Immature natural killer cell (primary cell): ENCODE measurements at regions not wholly inside any gene's neighbourhood (a gene's known extent, or its start where the extent isn't known, plus 50 kb on each side); places are given as distances from the start of the nearest gene placed in this dataset.

Experiments
- DNase-seq, 3 donors: peaks; one replicate each; pipeline ENCODE4 v3.0.0; 2022; ENCODE audit warnings: mixed read lengths in 1 of 3
- H3K27ac Mint-ChIP-seq, 6 donors: one replicate each; pipeline ENCODE4 v1.8.0; 2020; ENCODE audit warnings: mixed read lengths in 6 of 6, mild to moderate bottlenecking in 5 of 6, inconsistent platforms in 4 of 6, moderate library complexity in 3 of 6
- H3K27me3 Mint-ChIP-seq, 3 donors: one replicate each; pipeline ENCODE4 v1.8.0; 2020 to 2021; ENCODE audit warnings: low read depth in 3 of 3, mild to moderate bottlenecking in 3 of 3, mixed read lengths in 3 of 3, moderate library complexity in 3 of 3, inconsistent platforms in 1 of 3
- H3K36me3 Mint-ChIP-seq, 3 donors: one replicate each; pipeline ENCODE4 v1.8.0; 2020; ENCODE audit warnings: mixed read lengths in 3 of 3, inconsistent platforms in 2 of 3, mild to moderate bottlenecking in 2 of 3
- H3K4me1 Mint-ChIP-seq, 2 donors: one replicate each; pipeline ENCODE4 v1.8.0; 2020; ENCODE audit warnings: inconsistent platforms in 2 of 2, mild to moderate bottlenecking in 2 of 2, mixed read lengths in 2 of 2, moderate library complexity in 1 of 2
- H3K4me3 Mint-ChIP-seq, 5 donors: one replicate each; pipeline ENCODE4 v1.8.0; 2020; ENCODE audit warnings: mild to moderate bottlenecking in 5 of 5, mixed read lengths in 5 of 5, inconsistent platforms in 3 of 5, moderate library complexity in 3 of 5
- H3K9me3 Mint-ChIP-seq, 6 donors: one replicate each; pipeline ENCODE4 v1.8.0; 2020; ENCODE audit warnings: mild to moderate bottlenecking in 6 of 6, mixed read lengths in 6 of 6, inconsistent platforms in 4 of 6, moderate library complexity in 3 of 6

GRCh38 chr5:74477761-74478160 is 162.8 kb downstream of the ENC1 start:
- Mint-ChIP-seq H3K4me3 (no peak overlapping the region), H3K27me3 (peaks cover 0 to 5% (median 0%) of the 10 kb centered on the region in 3 donors), H3K9me3 (no peaks in the 10 kb centered on the region), H3K4me1 (no peaks in the 10 kb centered on the region), H3K36me3 (no peaks in the 10 kb centered on the region), H3K27ac (no peak overlapping the region)
- DNase-seq: no peak

GRCh38 chr5:74476819-74477453 is 163.6 kb downstream of the ENC1 start:
- peaks cover 0 to 5% (median 0%) of the 10 kb centered on the region in 3 donors for H3K27me3 Mint-ChIP-seq
- no peaks in the 10 kb centered on the region for H3K9me3 Mint-ChIP-seq
- no peak for DNase-seq
- no peak overlapping the region for H3K27ac Mint-ChIP-seq
- H3K36me3 Mint-ChIP-seq: no peaks in the 10 kb centered on the region
- H3K4me3 Mint-ChIP-seq: no peak overlapping the region
- H3K4me1 Mint-ChIP-seq: no peaks in the 10 kb centered on the region

- Mint-ChIP-seq H3K36me3 (no peaks in the 10 kb centered on the region), H3K4me3 (no peak overlapping the region), H3K9me3 (no peaks in the 10 kb centered on the region), H3K27me3 (peaks cover 0 to 5% (median 0%) of the 10 kb centered on the region in 3 donors), H3K27ac (no peak overlapping the region), H3K4me1 (no peaks in the 10 kb centered on the region)
- no peak for DNase-seq
These were observed 164.3 kb downstream of the ENC1 start for GRCh38 chr5:74476046-74476818.

- Mint-ChIP-seq H3K4me3 (no peak overlapping the region), H3K27me3 (peaks cover 0 to 5% (median 2%) of the 10 kb centered on the region in 3 donors), H3K9me3 (no peaks in the 10 kb centered on the region), H3K4me1 (no peaks in the 10 kb centered on the region), H3K27ac (no peak overlapping the region), H3K36me3 (no peaks in the 10 kb centered on the region)
- DNase-seq: no peak
These were observed 168.7 kb downstream of the ENC1 start for GRCh38 chr5:74471875-74472274.

GRCh38 chr5:74469234-74469994 is 171.1 kb downstream of the ENC1 start:
- no peak overlapping the region for H3K27ac Mint-ChIP-seq
- H3K27me3 Mint-ChIP-seq: peaks cover 0 to 5% (median 2%) of the 10 kb centered on the region in 3 donors
- no peaks in the 10 kb centered on the region for H3K9me3 Mint-ChIP-seq
- no peaks in the 10 kb centered on the region for H3K36me3 Mint-ChIP-seq
- H3K4me1 Mint-ChIP-seq: no peaks in the 10 kb centered on the region
- no peak overlapping the region for H3K4me3 Mint-ChIP-seq
- no peak for DNase-seq

- no peaks in the 10 kb centered on the region for H3K9me3 Mint-ChIP-seq
- no peaks in the 10 kb centered on the region for H3K4me1 Mint-ChIP-seq
- peaks cover 0 to 5% (median 2%) of the 10 kb centered on the region in 3 donors for H3K27me3 Mint-ChIP-seq
- H3K36me3 Mint-ChIP-seq: no peaks in the 10 kb centered on the region
- no peak overlapping the region for H3K27ac Mint-ChIP-seq
- H3K4me3 Mint-ChIP-seq: no peak overlapping the region
- DNase-seq: no peak
These were observed 172.1 kb downstream of the ENC1 start for GRCh38 chr5:74468421-74468820.

GRCh38 chr5:74465724-74466123 is 174.8 kb downstream of the ENC1 start:
- peaks cover 0 to 11% (median 4%) of the 10 kb centered on the region in 3 donors for H3K27me3 Mint-ChIP-seq
- no peak for DNase-seq
- no peak overlapping the region for H3K27ac Mint-ChIP-seq
- no peaks in the 10 kb centered on the region for H3K9me3 Mint-ChIP-seq
- H3K36me3 Mint-ChIP-seq: no peaks in the 10 kb centered on the region
- no peak overlapping the region for H3K4me3 Mint-ChIP-seq
- no peaks in the 10 kb centered on the region for H3K4me1 Mint-ChIP-seq

- H3K4me3 Mint-ChIP-seq: no peak overlapping the region
- no peaks in the 10 kb centered on the region for H3K4me1 Mint-ChIP-seq
- H3K27ac Mint-ChIP-seq: no peak overlapping the region
- no peaks in the 10 kb centered on the region for H3K36me3 Mint-ChIP-seq
- no peaks in the 10 kb centered on the region for H3K9me3 Mint-ChIP-seq
- DNase-seq: no peak
- H3K27me3 Mint-ChIP-seq: peaks cover 0 to 11% (median 4%) of the 10 kb centered on the region in 3 donors
These were observed 175.9 kb downstream of the ENC1 start for GRCh38 chr5:74464512-74465209.

- Mint-ChIP-seq H3K4me1 (no peaks in the 10 kb centered on the region), H3K27me3 (peaks cover 0 to 6% (median 2%) of the 10 kb centered on the region in 3 donors), H3K9me3 (no peaks in the 10 kb centered on the region), H3K27ac (no peak overlapping the region), H3K36me3 (no peaks in the 10 kb centered on the region), H3K4me3 (no peak overlapping the region)
- DNase-seq: no peak
These were observed 178.2 kb downstream of the ENC1 start for GRCh38 chr5:74462356-74462755.

GRCh38 chr5:74461251-74461650 is 179.3 kb downstream of the ENC1 start:
- Mint-ChIP-seq H3K4me1 (no peaks in the 10 kb centered on the region), H3K9me3 (no peaks in the 10 kb centered on the region), H3K36me3 (no peaks in the 10 kb centered on the region), H3K4me3 (no peak overlapping the region), H3K27me3 (peaks cover 0 to 6% (median 2%) of the 10 kb centered on the region in 3 donors), H3K27ac (no peak overlapping the region)
- no peak for DNase-seq

- no peaks in the 10 kb centered on the region for H3K4me1 Mint-ChIP-seq
- no peaks in the 10 kb centered on the region for H3K36me3 Mint-ChIP-seq
These were observed 179.8 kb downstream of the ENC1 start for GRCh38 chr5:74460694-74461093.

GRCh38 chr5:74459984-74460383 is 180.5 kb downstream of the ENC1 start:
- no peak for DNase-seq
- no peak overlapping the region for H3K27ac Mint-ChIP-seq

More at GRCh38 chr5:74460694-74461093, 179.8 kb downstream of the ENC1 start:
- no peak overlapping the region for H3K4me3 Mint-ChIP-seq
- no peaks in the 10 kb centered on the region for H3K9me3 Mint-ChIP-seq
- DNase-seq: no peak
- peaks cover 0 to 7% (median 2%) of the 10 kb centered on the region in 3 donors for H3K27me3 Mint-ChIP-seq
- H3K27ac Mint-ChIP-seq: no peak overlapping the region

GRCh38 chr5:74457876-74458275 is 182.7 kb downstream of the ENC1 start:
- Mint-ChIP-seq H3K4me1 (no peaks in the 10 kb centered on the region), H3K36me3 (no peaks in the 10 kb centered on the region), H3K9me3 (no peaks in the 10 kb centered on the region), H3K27ac (no peak overlapping the region), H3K27me3 (peaks cover 2 to 7% (median 3%) of the 10 kb centered on the region in 3 donors), H3K4me3 (no peak overlapping the region)
- DNase-seq: no peak

More at GRCh38 chr5:74459984-74460383, 180.5 kb downstream of the ENC1 start:
- H3K27me3 Mint-ChIP-seq: peaks cover 0 to 7% (median 2%) of the 10 kb centered on the region in 3 donors
- no peaks in the 10 kb centered on the region for H3K9me3 Mint-ChIP-seq
- H3K36me3 Mint-ChIP-seq: no peaks in the 10 kb centered on the region
- H3K4me3 Mint-ChIP-seq: no peak overlapping the region
- H3K4me1 Mint-ChIP-seq: no peaks in the 10 kb centered on the region
